Common myeloid progenitor, CD34-positive (primary cell): ENCODE measurements at regions not wholly inside any gene's neighbourhood (a gene's known extent, or its start where the extent isn't known, plus 50 kb on each side); places are given as distances from the start of the nearest gene placed in this dataset.

ENCODE experiments used
- CTCF ChIA-PET: fragments of 350-600 bp; sonication (Branson Sonifier 250); formaldehyde crosslinking; loops from one replicate; lab custom pipeline; 2021; ENCODE audit warnings: antibody characterized with exemption; lab: Charles Lee
- POLR2A ChIA-PET: fragments of 350-600 bp; sonication (Branson Sonifier 250); formaldehyde crosslinking; loops from one replicate; lab custom pipeline; 2021; ENCODE audit warnings: antibody characterized with exemption; lab: Charles Lee
- DNase-seq, 3 donors: peaks; one replicate each; pipeline versions ENCODE4 v3.0.0 to v3.0.0-alpha.2; 2013
- H3K27ac ChIP-seq, 2 experiments: 1 replicate in 1 of 2; 2 replicates in 1 of 2; pipeline ENCODE4 v1.7.0; 2013; ENCODE audit warnings: inconsistent platforms in 2 of 2, low read length in 2 of 2, mild to moderate bottlenecking in 2 of 2, low read depth in 1 of 2, moderate library complexity in 1 of 2; ENCODE audit not compliant: severe bottlenecking in 2 of 2, insufficient read depth in 1 of 2, poor library complexity in 1 of 2
- H3K27me3 ChIP-seq, 5 experiments: replicated peaks in 2 of 5; 1 replicate in 3 of 5; 2 replicates in 2 of 5; pipeline versions ENCODE4 v1.6.1 to v1.7.0; 2013; ENCODE audit warnings: low read length in 4 of 5, mild to moderate bottlenecking in 2 of 5, moderate library complexity in 2 of 5, inconsistent platforms in 1 of 5; ENCODE audit not compliant: insufficient read depth in 5 of 5, control insufficient read depth in 4 of 5
- H3K36me3 ChIP-seq, 4 experiments: 1 replicate in 2 of 4; 2 replicates in 2 of 4; pipeline versions ENCODE4 v1.6.1 to v1.7.0; 2013; ENCODE audit warnings: low read length in 3 of 4, control low read depth in 1 of 4, mild to moderate bottlenecking in 1 of 4; ENCODE audit not compliant: control insufficient read depth in 4 of 4, insufficient read depth in 4 of 4
- H3K4me1 ChIP-seq, 4 experiments: 1 replicate in 3 of 4; 2 replicates in 1 of 4; pipeline versions ENCODE4 v1.6.1 to v1.7.1; 2013; ENCODE audit warnings: low read length in 3 of 4, mild to moderate bottlenecking in 3 of 4, control low read depth in 1 of 4, inconsistent platforms in 1 of 4, moderate library complexity in 1 of 4; ENCODE audit not compliant: control insufficient read depth in 4 of 4, insufficient read depth in 4 of 4; ENCODE audit errors: control extremely low read depth in 1 of 4
- H3K4me3 ChIP-seq, 7 experiments: 1 replicate in 4 of 7; 2 replicates in 3 of 7; pipeline versions ENCODE4 v1.5.1 to v1.7.0; 2013; ENCODE audit warnings: mild to moderate bottlenecking in 7 of 7, low read length in 6 of 7, moderate library complexity in 6 of 7, inconsistent platforms in 2 of 7, low read depth in 2 of 7, control low read depth in 1 of 7; ENCODE audit not compliant: insufficient read depth in 4 of 7, control insufficient read depth in 1 of 7; ENCODE audit errors: extremely low read depth in 1 of 7
- H3K9me3 ChIP-seq, 5 experiments: 1 replicate in 4 of 5; 2 replicates in 1 of 5; pipeline versions ENCODE4 v1.6.1 to v1.7.1; 2013; ENCODE audit warnings: low read length in 4 of 5, mild to moderate bottlenecking in 2 of 5, inconsistent platforms in 1 of 5, low read depth in 1 of 5, moderate library complexity in 1 of 5; ENCODE audit not compliant: control insufficient read depth in 4 of 5, insufficient read depth in 2 of 5; ENCODE audit errors: control extremely low read depth in 1 of 5
- WGBS: methylation state at CpG from one replicate; pipeline ENCODE4 v1.1.5; 2013; ENCODE audit not compliant: insufficient coverage; 5-methylcytosine and 5-hydroxymethylcytosine counted together

- CTCF ChIA-PET = interaction anchor here (1.7 kb wide), 1 partner anchor 10 kb away, joined by 4 read pairs; no protein-coding TSS in a partner anchor
- Histone ChIP-seq H3K4me1 (no peaks in the 10 kb centered on the region), H3K36me3 (no peaks in the 10 kb centered on the region), H3K4me3 (no peak overlapping the region), H3K27ac (no peak overlapping the region), H3K27me3 (no peaks in the 10 kb centered on the region), H3K9me3 (no peaks in the 10 kb centered on the region)
- POLR2A ChIA-PET = no interaction called here
- DNase-seq = no peak
- 87% methylated on average over 3 of the region's 3 CpGs for WGBS
Observed at GRCh38 chr9:82549174-82549821, 513.6 kb downstream of the RASEF start.

- H3K4me1 ChIP-seq = no peaks in the 10 kb centered on the region
- no peaks in the 10 kb centered on the region for H3K9me3 ChIP-seq
- WGBS = no CpG with 5 or more reads among the region's 2 CpGs
- ChIA-PET POLR2A (no interaction called here), CTCF (no interaction called here)
- H3K27me3 ChIP-seq = no peaks in the 10 kb centered on the region
- H3K27ac ChIP-seq = no peak overlapping the region
- no peak for DNase-seq
- no peak overlapping the region for H3K4me3 ChIP-seq
- no peaks in the 10 kb centered on the region for H3K36me3 ChIP-seq
Observed at GRCh38 chr9:82552784-82553183, 510.2 kb downstream of the RASEF start.

- no peaks in the 10 kb centered on the region for H3K4me1 ChIP-seq
- WGBS = 91% methylated on average over 7 of the region's 8 CpGs
- H3K36me3 ChIP-seq = no peaks in the 10 kb centered on the region
- DNase-seq = no peak
- POLR2A ChIA-PET = no interaction called here
- CTCF ChIA-PET = no interaction called here
- no peak overlapping the region for H3K4me3 ChIP-seq
- H3K27me3 ChIP-seq = no peaks in the 10 kb centered on the region
- H3K27ac ChIP-seq = no peak overlapping the region
- H3K9me3 ChIP-seq = no peaks in the 10 kb centered on the region
Observed at GRCh38 chr9:82553654-82554366, 509.1 kb downstream of the RASEF start.

GRCh38 chr9:82554381-82554780, 508.6 kb downstream of the RASEF start:
- ChIA-PET CTCF (no interaction called here), POLR2A (no interaction called here)
- Histone ChIP-seq H3K4me3 (no peak overlapping the region), H3K4me1 (no peaks in the 10 kb centered on the region), H3K36me3 (no peaks in the 10 kb centered on the region), H3K27me3 (no peaks in the 10 kb centered on the region), H3K27ac (no peak overlapping the region), H3K9me3 (no peaks in the 10 kb centered on the region)
- no peak for DNase-seq
- WGBS = 100% methylated on average over 2 of the region's 3 CpGs

GRCh38 chr9:82555031-82555430, 507.9 kb downstream of the RASEF start:
- POLR2A ChIA-PET = no interaction called here
- CTCF ChIA-PET = interaction anchor here (1.3 kb wide), 1 partner anchor 14 kb away, joined by 4 read pairs; no protein-coding TSS in a partner anchor
- H3K27ac ChIP-seq = no peak overlapping the region
- H3K27me3 ChIP-seq = no peaks in the 10 kb centered on the region
- H3K4me3 ChIP-seq = no peak overlapping the region
- DNase-seq = no peak
- H3K9me3 ChIP-seq = no peaks in the 10 kb centered on the region
- WGBS = 100% methylated on average over 1 of the region's 1 CpG
- peaks cover 0 to 1% (median 0%) of the 10 kb centered on the region in 4 experiments for H3K4me1 ChIP-seq
- H3K36me3 ChIP-seq = no peaks in the 10 kb centered on the region

- POLR2A ChIA-PET = no interaction called here
- DNase-seq = no peak
- Histone ChIP-seq H3K27me3 (no peaks in the 10 kb centered on the region), H3K27ac (no peak overlapping the region), H3K9me3 (no peaks in the 10 kb centered on the region), H3K36me3 (no peaks in the 10 kb centered on the region), H3K4me1 (peaks cover 0 to 3% (median 1%) of the 10 kb centered on the region in 4 experiments), H3K4me3 (no peak overlapping the region)
- WGBS = no CpG with 5 or more reads among the region's 7 CpGs
- CTCF ChIA-PET = interaction anchor here (1.3 kb wide), 1 partner anchor 14 kb away, joined by 4 read pairs; no protein-coding TSS in a partner anchor
Observed at GRCh38 chr9:82555431-82556051, 507.4 kb downstream of the RASEF start.

GRCh38 chr9:82558346-82558745, 504.6 kb downstream of the RASEF start:
- no peak for DNase-seq
- peaks cover 1 to 7% (median 3%) of the 10 kb centered on the region in 4 experiments for H3K4me1 ChIP-seq
- no peaks in the 10 kb centered on the region for H3K9me3 ChIP-seq
- POLR2A ChIA-PET = no interaction called here
- CTCF ChIA-PET = no interaction called here
- no peak overlapping the region for H3K4me3 ChIP-seq
- H3K27ac ChIP-seq = no peak overlapping the region
- whole genome bisulfite sequencing = no CpG with 5 or more reads among the region's 1 CpG
- no peaks in the 10 kb centered on the region for H3K36me3 ChIP-seq
- no peaks in the 10 kb centered on the region for H3K27me3 ChIP-seq
